ENCODE measurements at regions not wholly inside any gene's neighbourhood (a gene's known extent, or its start where the extent isn't known, plus 50 kb on each side); places are given as distances from the start of the nearest gene placed in this dataset.

DNA sequence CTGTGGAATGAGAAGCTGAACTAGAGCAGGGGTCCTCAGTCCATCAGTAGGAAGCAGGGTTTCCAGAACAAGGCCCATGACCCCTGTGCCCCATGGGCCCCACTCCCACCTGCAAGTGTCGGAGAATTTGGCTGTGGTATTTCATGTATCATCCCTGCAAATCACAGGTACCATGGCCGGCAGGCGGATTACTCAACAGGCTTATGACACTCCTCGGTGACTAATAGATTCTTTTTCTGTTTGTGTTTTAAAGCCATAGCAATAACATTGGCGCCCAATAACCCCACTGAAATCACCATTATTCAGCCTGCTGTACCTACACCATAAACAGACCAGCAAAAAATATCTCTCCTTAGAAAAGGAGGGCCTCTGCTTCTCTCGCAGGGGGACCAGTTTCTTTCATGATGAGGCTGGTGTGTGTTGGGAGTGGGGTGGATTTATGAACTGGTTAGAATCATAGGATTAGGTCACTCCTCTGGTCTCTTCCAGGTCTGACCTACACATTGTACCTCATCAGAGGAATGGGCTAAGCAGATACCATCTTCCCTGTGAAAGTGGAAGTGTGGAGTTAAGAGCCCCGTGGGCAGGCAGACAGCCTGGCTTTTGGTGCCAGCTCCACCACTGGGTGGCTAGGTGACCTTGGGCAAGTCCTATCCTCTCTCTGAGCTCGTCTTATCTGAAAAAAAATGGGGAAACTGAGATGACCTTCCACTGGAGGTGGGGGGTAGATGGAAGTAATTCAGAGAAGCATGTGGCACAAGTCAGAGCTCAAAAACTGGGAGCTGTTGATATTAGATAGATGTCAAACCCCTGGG is 60.2 kb upstream of the WNT11 start:
- DNase-seq = no peak
- Histone ChIP-seq H3K9me3 (no peaks in the 10 kb centered on the region), H3K27me3 (replicated peaks in 1 of 7) (no peaks in the 10 kb centered on the region), H3K4me3 (no peak overlapping the region), H3K4me1 (no peaks in the 10 kb centered on the region), H3K27ac (no peak overlapping the region), H3K36me3 (no peaks in the 10 kb centered on the region)
- intact Hi-C loops (cut with DNase I; ENCODE audit: low total_unique reads) = no loop called here
- WGBS, 5 donors = 60 to 78% (median 73%) methylated on average over 8 of the region's 8 CpGs
- no peak for TF ChIP-seq POLR2A (IDR thresholded peaks at IDR 0.05)
- TF ChIP-seq, protein P1, sequence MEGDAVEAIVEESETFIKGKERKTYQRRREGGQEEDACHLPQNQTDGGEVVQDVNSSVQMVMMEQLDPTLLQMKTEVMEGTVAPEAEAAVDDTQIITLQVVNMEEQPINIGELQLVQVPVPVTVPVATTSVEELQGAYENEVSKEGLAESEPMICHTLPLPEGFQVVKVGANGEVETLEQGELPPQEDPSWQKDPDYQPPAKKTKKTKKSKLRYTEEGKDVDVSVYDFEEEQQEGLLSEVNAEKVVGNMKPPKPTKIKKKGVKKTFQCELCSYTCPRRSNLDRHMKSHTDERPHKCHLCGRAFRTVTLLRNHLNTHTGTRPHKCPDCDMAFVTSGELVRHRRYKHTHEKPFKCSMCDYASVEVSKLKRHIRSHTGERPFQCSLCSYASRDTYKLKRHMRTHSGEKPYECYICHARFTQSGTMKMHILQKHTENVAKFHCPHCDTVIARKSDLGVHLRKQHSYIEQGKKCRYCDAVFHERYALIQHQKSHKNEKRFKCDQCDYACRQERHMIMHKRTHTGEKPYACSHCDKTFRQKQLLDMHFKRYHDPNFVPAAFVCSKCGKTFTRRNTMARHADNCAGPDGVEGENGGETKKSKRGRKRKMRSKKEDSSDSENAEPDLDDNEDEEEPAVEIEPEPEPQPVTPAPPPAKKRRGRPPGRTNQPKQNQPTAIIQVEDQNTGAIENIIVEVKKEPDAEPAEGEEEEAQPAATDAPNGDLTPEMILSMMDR (IDR thresholded peaks at IDR 0.05 in 8 of 11, conservative IDR thresholded peaks at IDR 0.05 in 3 of 11) = no peak
- no peak for TF ChIP-seq POLR2AphosphoS5 (IDR thresholded peaks at IDR 0.05)

GRCh38 chr11:76265771-76266241 is 59.5 kb upstream of the WNT11 start:
- TF ChIP-seq, protein P1 (IDR thresholded peaks at IDR 0.05 in 8 of 11, conservative IDR thresholded peaks at IDR 0.05 in 3 of 11) = no peak
- TF ChIP-seq POLR2A (IDR thresholded peaks at IDR 0.05) = no peak
- no peak for TF ChIP-seq POLR2AphosphoS5 (IDR thresholded peaks at IDR 0.05)
- WGBS, 5 donors = 57 to 83% (median 79%) methylated on average over 4 of the region's 4 CpGs
- Histone ChIP-seq H3K9me3 (no peaks in the 10 kb centered on the region), H3K36me3 (no peaks in the 10 kb centered on the region), H3K27ac (no peak overlapping the region), H3K4me3 (no peak overlapping the region), H3K27me3 (replicated peaks in 1 of 7) (no peaks in the 10 kb centered on the region), H3K4me1 (no peaks in the 10 kb centered on the region)
- no peak for DNase-seq
- intact Hi-C loops (cut with DNase I; ENCODE audit: low total_unique reads) = no loop called here

GRCh38 chr11:76263657-76264056 is 57.4 kb upstream of the WNT11 start:
- intact Hi-C loops (cut with DNase I; ENCODE audit: low total_unique reads) = no loop called here
- WGBS, 5 donors = 49 to 81% (median 67%) methylated on average over 4 of the region's 4 CpGs
- no peak overlapping the region for H3K27ac ChIP-seq
- no peaks in the 10 kb centered on the region for H3K36me3 ChIP-seq
- no peaks in the 10 kb centered on the region for H3K27me3 ChIP-seq (replicated peaks in 1 of 7)
- no peak overlapping the region for H3K4me3 ChIP-seq
- no peaks in the 10 kb centered on the region for H3K9me3 ChIP-seq
- H3K4me1 ChIP-seq = no peaks in the 10 kb centered on the region
- TF ChIP-seq POLR2A (IDR thresholded peaks at IDR 0.05) (no peak), POLR2AphosphoS5 (IDR thresholded peaks at IDR 0.05) (no peak)
- TF ChIP-seq, protein P1 (IDR thresholded peaks at IDR 0.05 in 8 of 11, conservative IDR thresholded peaks at IDR 0.05 in 3 of 11) = no peak
- DNase-seq = no peak

- intact Hi-C loops (cut with DNase I; ENCODE audit: low total_unique reads) = no loop called here
- 72 to 100% (median 91%) methylated on average over 2 of the region's 2 CpGs for WGBS, 5 donors
- no peaks in the 10 kb centered on the region for H3K4me1 ChIP-seq
These were observed 56.9 kb upstream of the WNT11 start for GRCh38 chr11:76263166-76263565.

More at GRCh38 chr11:76263166-76263565, 56.9 kb upstream of the WNT11 start:
- H3K4me3 ChIP-seq = no peak overlapping the region
- no peaks in the 10 kb centered on the region for H3K36me3 ChIP-seq
- no peaks in the 10 kb centered on the region for H3K9me3 ChIP-seq
- no peaks in the 10 kb centered on the region for H3K27me3 ChIP-seq (replicated peaks in 1 of 7)
- no peak for DNase-seq
- H3K27ac ChIP-seq = no peak overlapping the region
- TF ChIP-seq, protein P1 (IDR thresholded peaks at IDR 0.05 in 8 of 11, conservative IDR thresholded peaks at IDR 0.05 in 3 of 11) = no peak
- TF ChIP-seq POLR2A (IDR thresholded peaks at IDR 0.05) (no peak), POLR2AphosphoS5 (IDR thresholded peaks at IDR 0.05) (no peak)
